ENCODE measurements at regions not wholly inside any gene's neighbourhood (a gene's known extent, or its start where the extent isn't known, plus 50 kb on each side); places are given as distances from the start of the nearest gene placed in this dataset.

GRCh38 chr20:22916021-22916842 lies 118.9 kb upstream of the SSTR4 start:
- no peak for DNase-seq (ENCODE audit: low read depth)

GRCh38 chr20:22918286-22918983 lies 116.7 kb upstream of the SSTR4 start:
- DNase-seq (ENCODE audit: low read depth): peak; percentile 45

GRCh38 chr20:22920898-22921297 lies 114.2 kb upstream of the SSTR4 start:
- DNase-seq (ENCODE audit: low read depth): no peak

- peak; percentile 96 for DNase-seq (ENCODE audit: low read depth)
Measured at GRCh38 chr20:22921595-22922421, 113.3 kb upstream of the SSTR4 start.

- DNase-seq (ENCODE audit: low read depth): no peak
Measured at GRCh38 chr20:22922987-22923386, 112.1 kb upstream of the SSTR4 start.

- peak; percentile 32 for DNase-seq (ENCODE audit: low read depth)
Measured at GRCh38 chr20:22924046-22924737, 110.9 kb upstream of the SSTR4 start.

GRCh38 chr20:22924949-22925612 lies 110.0 kb upstream of the SSTR4 start:
- DNase-seq (ENCODE audit: low read depth): no peak

- no peak for DNase-seq (ENCODE audit: low read depth)
Measured at GRCh38 chr20:22925613-22925983, 109.5 kb upstream of the SSTR4 start.

- no peak for DNase-seq (ENCODE audit: low read depth)
Measured at GRCh38 chr20:22927537-22927936, 107.6 kb upstream of the SSTR4 start.

GRCh38 chr20:22928679-22929078 lies 106.4 kb upstream of the SSTR4 start:
- DNase-seq (ENCODE audit: low read depth): no peak

GRCh38 chr20:22929661-22930060 lies 105.5 kb upstream of the SSTR4 start:
- peak; percentile 69 for DNase-seq (ENCODE audit: low read depth)

- DNase-seq (ENCODE audit: low read depth): no peak
Measured at GRCh38 chr20:22931653-22932608, 103.2 kb upstream of the SSTR4 start.

- no peak for DNase-seq (ENCODE audit: low read depth)
Measured at GRCh38 chr20:22939181-22939580, 95.9 kb upstream of the SSTR4 start.

GRCh38 chr20:22940350-22940749 lies 94.8 kb upstream of the SSTR4 start:
- no peak for DNase-seq (ENCODE audit: low read depth)

- no peak for DNase-seq (ENCODE audit: low read depth)
Measured at GRCh38 chr20:22941550-22941949, 93.6 kb upstream of the SSTR4 start.

GRCh38 chr20:22942742-22943141 lies 92.4 kb upstream of the SSTR4 start:
- DNase-seq (ENCODE audit: low read depth): no peak

GRCh38 chr20:22944062-22944461 lies 91.0 kb upstream of the SSTR4 start:
- DNase-seq (ENCODE audit: low read depth): peak; percentile 45

- DNase-seq (ENCODE audit: low read depth): no peak
Measured at GRCh38 chr20:22944936-22945335, 90.2 kb upstream of the SSTR4 start.

- DNase-seq (ENCODE audit: low read depth): peak; percentile 41
Measured at GRCh38 chr20:22946596-22946995, 88.5 kb upstream of the SSTR4 start.

All from amniotic epithelial cell (primary cell).